SK-N-MC (cell line): ENCODE measurements at regions not wholly inside any gene's neighbourhood (a gene's known extent, or its start where the extent isn't known, plus 50 kb on each side); places are given as distances from the start of the nearest gene placed in this dataset.

ENCODE experiments used
- DNase-seq: peaks from one replicate; pipeline ENCODE4 v3.0.0-alpha.2; 2011; ENCODE audit warnings: low read depth, low spot score
- H3K27ac ChIP-seq: fragments of 200-600 bp; sonication (generic); 2 replicates; pipeline ENCODE4 v1.5.1; 2016; ENCODE audit warnings: mixed run types
- H3K36me3 ChIP-seq: fragments of 200-600 bp; sonication (generic); 2 replicates; pipeline ENCODE4 v1.6.1; 2017; ENCODE audit warnings: antibody characterized with exemption, low read length, mixed read lengths; ENCODE audit not compliant: insufficient read depth
- H3K4me3 ChIP-seq: fragments of 200-600 bp; sonication (generic); 2 replicates; pipeline ENCODE4 v1.5.1; 2016
- H3K9ac ChIP-seq: fragments of 200-600 bp; sonication (generic); 2 replicates; pipeline ENCODE4 v1.8.0; 2017; ENCODE audit warnings: mixed run types, mixed read lengths; ENCODE audit not compliant: insufficient read length
- H3K9me3 ChIP-seq: fragments of 200-600 bp; sonication (generic); 2 replicates; pipeline ENCODE4 v1.6.1; 2017; ENCODE audit warnings: low read depth, mild to moderate bottlenecking, antibody characterized with exemption, low read length, moderate library complexity, mixed read lengths
- EZH2 ChIP-seq: fragments of 200-600 bp; sonication (generic); IDR thresholded peaks from one replicate; pipeline ENCODE4 v1.6.1; 2017; ENCODE audit warnings: antibody characterized with exemption
- FOXP2 ChIP-seq: optimal IDR thresholded peaks from 2 replicates; pipeline ENCODE3; 2011; ENCODE audit warnings: mild to moderate bottlenecking, moderate library complexity; ENCODE audit not compliant: insufficient read depth; ENCODE audit errors: extremely low read length, control extremely low read depth
- POLR2AphosphoS5 ChIP-seq: IDR thresholded peaks from 2 replicates; pipeline ENCODE4 v1.6.1; 2012; ENCODE audit warnings: mild to moderate bottlenecking, low read depth, low read length, borderline replicate concordance

DNA sequence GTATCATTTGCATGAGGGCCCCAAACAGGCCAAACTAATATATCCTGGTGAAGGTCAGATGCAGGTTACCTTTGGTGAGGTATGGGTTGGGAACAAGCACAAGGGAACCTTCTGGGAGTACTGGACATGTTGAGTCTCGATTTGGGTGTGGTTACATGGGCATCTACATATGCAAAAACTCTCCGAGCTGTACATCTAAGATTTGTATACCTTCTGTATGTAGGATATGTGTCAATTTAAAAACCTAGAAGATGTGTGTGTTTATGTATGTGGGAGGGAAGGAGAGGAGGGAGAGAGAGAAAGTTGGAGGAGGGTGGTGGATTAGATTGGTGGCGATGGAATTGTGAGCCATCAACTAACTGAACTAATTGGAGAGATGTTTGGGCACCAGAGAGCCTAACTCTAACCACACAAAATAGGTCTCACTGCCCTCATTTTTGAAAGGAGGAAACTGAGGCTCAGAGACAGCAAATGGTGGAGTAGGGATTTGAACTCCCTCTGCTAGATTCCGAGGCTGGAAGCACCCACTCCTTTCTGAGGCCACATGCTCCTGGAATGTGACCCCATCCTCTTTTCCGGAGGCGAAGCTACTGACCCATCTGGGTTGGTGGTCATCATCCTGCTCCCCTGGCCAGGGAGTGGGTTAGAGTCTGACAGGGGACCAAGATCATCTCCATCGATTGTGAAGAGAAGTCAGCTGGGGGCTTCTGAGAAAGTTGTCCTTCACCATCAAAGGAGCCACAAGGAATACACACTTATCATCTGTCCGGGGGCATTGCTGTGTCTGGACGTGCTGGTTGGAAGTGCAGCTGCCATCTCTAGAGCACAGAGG is 107.3 kb upstream of the MYCN start:
- no peaks in the 10 kb centered on the region for H3K36me3 ChIP-seq
- no peaks in the 10 kb centered on the region for H3K9me3 ChIP-seq
- TF ChIP-seq FOXP2 (no peak), POLR2AphosphoS5 (no peak), EZH2 (no peak)
- H3K27ac ChIP-seq: no peak overlapping the region
- no peak for DNase-seq
- H3K4me3 ChIP-seq: no peak overlapping the region
- no peak overlapping the region for H3K9ac ChIP-seq

DNA sequence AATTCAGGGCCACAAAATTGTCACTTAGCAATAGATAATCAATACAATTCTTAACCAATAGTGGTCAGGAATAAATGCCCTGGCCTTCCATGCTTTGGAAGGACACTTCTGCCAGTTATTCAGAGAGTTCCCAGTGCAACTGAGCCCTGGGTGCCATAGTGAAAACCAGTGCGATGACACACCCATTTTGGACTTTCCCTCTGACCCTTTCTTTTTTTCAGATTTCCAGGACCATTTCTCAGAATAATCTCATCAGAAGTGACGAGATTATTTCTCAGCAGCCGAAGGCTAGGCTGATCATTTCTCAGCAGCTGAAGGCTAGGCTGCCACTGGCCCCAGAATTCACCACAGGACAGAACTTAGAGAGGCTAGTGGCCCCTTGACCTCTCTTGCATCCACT is 106.6 kb upstream of the MYCN start:
- Histone ChIP-seq H3K9ac (no peak overlapping the region), H3K27ac (no peak overlapping the region), H3K4me3 (no peak overlapping the region), H3K9me3 (no peaks in the 10 kb centered on the region), H3K36me3 (no peaks in the 10 kb centered on the region)
- DNase-seq: no peak
- no peak for TF ChIP-seq FOXP2
- TF ChIP-seq POLR2AphosphoS5: no peak
- TF ChIP-seq EZH2: no peak

DNA sequence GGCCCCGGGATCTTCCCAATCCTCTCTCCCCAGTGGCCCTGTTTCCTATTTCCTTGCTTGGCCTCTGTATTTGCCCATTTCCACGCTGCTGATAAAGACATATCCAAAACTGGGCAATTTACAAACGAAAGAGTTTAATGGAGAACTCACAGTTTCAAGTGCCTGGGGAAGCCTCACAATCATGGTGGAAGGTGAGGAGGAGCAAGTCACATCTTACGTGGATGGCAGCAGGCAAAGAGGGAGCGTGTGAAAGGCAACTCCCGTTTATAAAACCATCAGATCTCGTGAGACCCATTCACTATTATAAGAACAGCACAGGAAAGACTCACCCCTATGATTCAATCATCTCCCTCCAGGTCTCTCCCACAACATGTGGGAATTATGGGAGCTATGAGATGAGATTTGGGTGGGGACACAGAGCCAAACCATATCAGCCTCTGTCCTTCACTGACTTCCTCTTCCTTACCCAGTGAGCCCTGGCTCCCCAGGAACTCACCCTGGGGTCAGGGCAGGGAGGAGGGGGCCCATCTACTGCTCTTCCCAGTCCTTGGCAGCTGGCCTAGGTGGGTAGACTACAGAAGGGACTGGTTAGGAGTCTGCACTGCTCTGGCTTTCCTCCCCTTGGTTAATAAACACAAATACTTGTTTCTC is 105.8 kb upstream of the MYCN start:
- no peak for DNase-seq

DNA sequence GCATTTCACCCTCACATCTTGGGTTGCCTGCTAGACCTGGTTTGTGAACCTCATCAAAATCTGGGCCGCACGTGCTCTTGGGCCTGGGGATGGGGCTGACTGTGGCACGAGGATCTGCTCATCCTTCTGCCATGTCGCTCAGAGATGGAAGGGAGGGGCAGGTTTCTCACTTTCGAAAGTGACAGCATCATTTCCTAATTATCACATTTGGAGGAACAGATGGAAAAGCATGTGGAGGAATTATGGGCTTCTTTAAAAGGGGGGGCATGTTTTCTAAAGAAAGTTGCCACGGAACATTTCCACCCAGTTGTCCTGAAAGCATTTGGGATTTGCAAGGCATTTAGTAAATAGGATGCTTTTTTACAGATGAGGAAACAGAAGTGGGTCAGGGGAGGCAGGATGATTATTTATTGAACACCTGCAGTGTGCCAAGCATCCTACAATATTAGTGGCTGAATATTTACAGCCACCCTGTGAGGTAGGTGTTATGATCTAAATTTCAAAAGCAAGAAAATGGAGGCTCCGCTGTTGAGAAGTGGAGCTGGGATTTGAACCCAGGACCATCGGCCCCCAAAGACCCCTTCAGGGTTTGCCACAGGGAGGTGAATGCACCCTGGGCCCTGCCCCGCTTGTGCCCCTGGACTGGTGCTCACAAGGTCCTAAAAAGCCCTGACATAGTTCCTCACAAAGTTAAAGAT is 104.2 kb upstream of the MYCN start:
- H3K36me3 ChIP-seq: no peaks in the 10 kb centered on the region
- H3K4me3 ChIP-seq: no peak overlapping the region
- H3K9me3 ChIP-seq: no peaks in the 10 kb centered on the region
- H3K9ac ChIP-seq: no peak overlapping the region
- H3K27ac ChIP-seq: no peak overlapping the region
- TF ChIP-seq FOXP2 (no peak), EZH2 (no peak), POLR2AphosphoS5 (no peak)
- DNase-seq: no peak

More for the DNA sequence above, 105.8 kb upstream of the MYCN start:
- Histone ChIP-seq H3K27ac (no peak overlapping the region), H3K36me3 (no peaks in the 10 kb centered on the region), H3K4me3 (no peak overlapping the region), H3K9me3 (no peaks in the 10 kb centered on the region), H3K9ac (no peak overlapping the region)
- TF ChIP-seq POLR2AphosphoS5 (no peak), EZH2 (no peak), FOXP2 (no peak)

DNA sequence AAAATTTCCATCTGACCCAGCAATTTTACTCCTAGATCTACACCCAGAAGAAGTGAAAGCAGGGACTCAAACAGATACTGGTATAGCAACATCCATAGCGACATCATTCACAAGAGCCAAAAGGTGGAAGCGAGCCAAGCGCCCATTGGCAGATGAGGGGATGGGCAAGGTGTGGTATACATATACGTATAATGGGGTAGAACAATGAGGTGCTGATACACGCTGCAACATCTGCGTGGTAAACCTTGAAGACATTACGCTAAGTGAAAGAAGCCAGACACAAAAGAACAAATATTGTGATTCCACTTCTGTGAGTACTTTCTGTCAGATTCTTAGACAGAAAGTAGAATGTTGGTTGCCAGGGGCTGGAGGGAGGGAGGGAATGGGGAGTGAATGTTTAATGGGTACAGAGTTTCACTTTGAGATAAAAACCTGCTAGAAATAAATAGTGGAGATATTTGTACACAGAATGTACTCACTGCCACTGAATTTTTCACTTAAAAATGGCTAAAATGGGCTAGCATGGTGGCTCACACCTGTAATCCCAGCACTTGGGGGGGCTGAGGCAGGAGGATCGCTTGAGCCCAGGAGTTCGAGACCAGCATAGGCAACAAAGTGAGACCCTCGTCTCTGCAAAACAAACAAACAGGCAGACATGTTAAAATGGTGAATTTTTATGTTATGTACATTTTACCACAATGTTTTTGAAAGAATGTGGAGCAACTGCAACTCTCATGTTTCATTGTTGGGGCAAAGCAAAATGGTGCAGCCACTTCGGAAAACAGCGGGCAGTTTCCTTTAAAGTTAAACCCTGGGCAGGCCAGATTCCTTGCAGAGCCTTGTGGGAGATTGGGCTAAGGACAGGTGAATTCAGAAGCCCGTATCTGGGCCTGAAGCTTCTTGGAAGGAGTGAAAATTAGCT is 103.4 kb upstream of the MYCN start:
- TF ChIP-seq EZH2 (no peak), POLR2AphosphoS5 (no peak)
- Histone ChIP-seq H3K36me3 (no peaks in the 10 kb centered on the region), H3K4me3 (no peak overlapping the region), H3K9ac (no peak overlapping the region), H3K27ac (no peak overlapping the region), H3K9me3 (no peaks in the 10 kb centered on the region)
- no peak for DNase-seq

DNA sequence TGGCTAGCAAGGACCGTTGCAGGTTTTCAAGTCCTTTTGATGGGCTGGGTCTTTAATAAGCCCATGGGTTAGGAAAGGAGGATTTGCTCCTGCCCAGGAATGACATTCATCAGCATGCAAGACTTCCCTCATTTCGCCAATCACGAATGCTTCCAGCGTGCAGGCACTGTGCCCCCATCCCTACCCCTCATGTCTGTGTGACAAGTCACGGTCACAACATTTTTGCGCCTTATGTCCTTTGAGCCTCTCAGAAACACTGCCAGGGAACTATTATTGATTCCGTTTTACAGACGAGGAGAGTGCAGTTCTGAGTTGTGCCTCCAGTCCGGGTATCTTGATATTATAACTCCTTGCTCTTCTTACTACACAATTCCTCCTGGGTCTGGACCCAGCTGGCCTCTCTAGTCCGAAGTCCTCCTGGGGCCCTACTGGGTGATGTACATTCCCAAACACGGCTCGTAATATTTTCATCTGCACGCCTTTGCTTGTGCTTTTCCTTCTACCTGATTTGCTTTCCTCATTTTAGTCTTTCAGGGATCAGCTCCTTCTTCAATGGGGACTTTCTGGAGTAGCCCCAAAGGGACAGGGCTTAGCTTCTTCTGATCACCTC is 101.8 kb upstream of the MYCN start:
- Histone ChIP-seq H3K9ac (no peak overlapping the region), H3K4me3 (no peak overlapping the region), H3K36me3 (no peaks in the 10 kb centered on the region), H3K27ac (no peak overlapping the region), H3K9me3 (no peaks in the 10 kb centered on the region)
- DNase-seq: no peak
- TF ChIP-seq FOXP2 (no peak), POLR2AphosphoS5 (no peak), EZH2 (no peak)

DNA sequence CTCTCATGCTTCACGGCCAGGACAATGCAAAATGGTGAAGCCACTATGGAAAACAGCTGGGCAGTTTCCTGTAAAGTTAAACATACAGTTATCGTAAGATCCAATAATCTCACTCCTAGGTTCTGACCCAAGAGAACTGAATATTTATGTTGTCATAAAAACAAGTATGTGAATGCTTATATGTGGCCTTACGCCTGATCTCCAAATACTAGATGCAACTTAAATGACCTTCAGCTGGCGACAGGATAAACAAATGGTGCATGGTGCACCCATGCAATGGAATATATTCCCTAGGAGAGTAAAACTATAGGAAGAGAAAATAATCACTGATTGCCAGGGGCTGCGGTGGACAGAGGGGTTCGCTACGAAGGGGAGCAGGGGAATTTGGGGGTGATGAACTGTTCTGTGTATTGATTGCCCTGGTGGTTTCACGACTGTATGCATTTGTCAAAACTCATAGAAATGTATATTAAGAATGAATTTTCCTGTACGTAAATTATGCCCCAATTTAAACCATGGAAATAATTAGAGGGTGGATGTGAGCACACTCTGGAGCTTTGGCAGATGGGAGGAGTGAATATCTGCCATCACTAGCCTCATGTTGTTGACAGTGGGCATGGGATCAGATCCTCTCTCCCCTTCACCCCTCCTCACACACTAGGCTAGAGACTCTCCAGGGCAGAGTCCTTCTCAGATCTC is 100.8 kb upstream of the MYCN start:
- no peak overlapping the region for H3K27ac ChIP-seq
- H3K4me3 ChIP-seq: no peak overlapping the region
- TF ChIP-seq POLR2AphosphoS5 (no peak), EZH2 (no peak), FOXP2 (no peak)
- no peak for DNase-seq
- no peak overlapping the region for H3K9ac ChIP-seq
- H3K9me3 ChIP-seq: no peaks in the 10 kb centered on the region
- no peaks in the 10 kb centered on the region for H3K36me3 ChIP-seq
